ENCODE measurements at regions not wholly inside any gene's neighbourhood (a gene's known extent, or its start where the extent isn't known, plus 50 kb on each side); places are given as distances from the start of the nearest gene placed in this dataset.
A peak's percentile ranks its signal among the peaks of the same experiment; 100 is the strongest.

GRCh38 chr5:17151686-17152085 lies 65.7 kb upstream of the BASP1 start:
- H4K20me1 ChIP-seq (ENCODE audit: insufficient read depth), result no peaks in the 10 kb centered on the region
- ChIA-PET POLR2A (no interaction called here), CTCF (interaction anchor here (1.4 to 2.9 kb wide), 3 partner anchors 8 to 38 kb away, joined by 6 to 17 read pairs (median 12); no protein-coding TSS in a partner anchor)
- TF ChIP-seq FOXJ3 (CRISPR knock-in tag; IDR thresholded peaks at IDR 0.05), result no peak
- no peak for TF ChIP-seq TCF12 (IDR thresholded peaks at IDR 0.05)
- no peak for TF ChIP-seq TAF1 (IDR thresholded peaks at IDR 0.05; ENCODE audit: borderline replicate concordance, low read depth, low read length)
- no peak for TF ChIP-seq SMC3 (IDR thresholded peaks at IDR 0.05; ENCODE audit: low read depth, low read length)
- TF ChIP-seq RCOR1 (IDR thresholded peaks at IDR 0.05; ENCODE audit: low read length), result no peak
- no peak for TF ChIP-seq USF2 (IDR thresholded peaks at IDR 0.05; ENCODE audit: borderline replicate concordance, low read depth, low read length)
- TF ChIP-seq ZBTB33 (IDR thresholded peaks at IDR 0.05; ENCODE audit: borderline replicate concordance, low read depth), result no peak
- no peak for TF ChIP-seq CTCF (IDR thresholded peaks at IDR 0.05)
- H3K9me2 ChIP-seq, result no peaks in the 10 kb centered on the region
- no peak overlapping the region for H3K4me3 ChIP-seq (ENCODE audit: low read depth in 2 of 2, low read length in 1 of 2)
- peaks cover 24% of the 10 kb centered on the region for H3F3A ChIP-seq (replicated peaks; ENCODE audit: insufficient read depth)
- H2AFZ ChIP-seq (ENCODE audit: low read depth), result no peak overlapping the region
- H3K36me3 ChIP-seq (replicated peaks in 1 of 2; ENCODE audit: control insufficient read depth in 1 of 2, insufficient read depth in 2 of 2, low read length in 1 of 2), result no peaks in the 10 kb centered on the region
- H3K9ac ChIP-seq, result no peak overlapping the region
- WGBS (ENCODE audit: low lambda C conversion rate), result 82% methylated on average over 7 of the region's 8 CpGs
- H3K27ac ChIP-seq (ENCODE audit: low read depth in 2 of 2, low read length in 1 of 2), result no peak overlapping the region
- no peaks in the 10 kb centered on the region for H3K79me2 ChIP-seq (ENCODE audit: insufficient read depth)
- no peak overlapping the region for H3K4me2 ChIP-seq
- DNase-seq, result no peak
- peaks cover 0 to 7% of the 10 kb centered on the region in 2 experiments; a peak in 1 of 4 replicates for H3K4me1 ChIP-seq (ENCODE audit: control insufficient read depth in 1 of 2, insufficient read depth in 2 of 2, low read depth in 1 of 2, low read length in 1 of 2)
- H3K27me3 ChIP-seq (ENCODE audit: insufficient read depth), result no peaks in the 10 kb centered on the region
- no peaks in the 10 kb centered on the region for H3K9me3 ChIP-seq

- peaks cover 30% of the 10 kb centered on the region for H3F3A ChIP-seq (replicated peaks; ENCODE audit: insufficient read depth)
- ChIA-PET POLR2A (no interaction called here), CTCF (interaction anchor here (0.9 to 3.0 kb wide), 4 partner anchors 21 to 365 kb away, joined by 3 to 16 read pairs (median 8); no protein-coding TSS in a partner anchor)
- no peak for DNase-seq
- no peak overlapping the region for H3K4me3 ChIP-seq (ENCODE audit: low read depth in 2 of 2, low read length in 1 of 2)
- H3K9ac ChIP-seq, result no peak overlapping the region
- H3K27ac ChIP-seq (ENCODE audit: low read depth in 2 of 2, low read length in 1 of 2), result peak overlapping the region in 1 of 2 experiments; percentile 68; a peak in 2 of 4 replicates
- no peaks in the 10 kb centered on the region for H3K36me3 ChIP-seq (replicated peaks in 1 of 2; ENCODE audit: control insufficient read depth in 1 of 2, insufficient read depth in 2 of 2, low read length in 1 of 2)
- peaks cover 3% of the 10 kb centered on the region; the same call in 1 of the 2 replicates for H3K79me2 ChIP-seq (ENCODE audit: insufficient read depth)
- peaks cover 0 to 21% of the 10 kb centered on the region in 2 experiments; a peak in 2 of 4 replicates for H3K4me1 ChIP-seq (ENCODE audit: control insufficient read depth in 1 of 2, insufficient read depth in 2 of 2, low read depth in 1 of 2, low read length in 1 of 2)
- WGBS (ENCODE audit: low lambda C conversion rate), result 53% methylated on average over 5 of the region's 5 CpGs
- no peaks in the 10 kb centered on the region for H3K9me3 ChIP-seq
- H3K9me2 ChIP-seq, result no peaks in the 10 kb centered on the region
- no peak overlapping the region for H3K4me2 ChIP-seq
- H3K27me3 ChIP-seq (ENCODE audit: insufficient read depth), result no peaks in the 10 kb centered on the region
- 0 out of 2 replicates have a peak overlapping the region, but pooled peaks have one; percentile 3 for H2AFZ ChIP-seq (ENCODE audit: low read depth)
- H4K20me1 ChIP-seq (ENCODE audit: insufficient read depth), result no peaks in the 10 kb centered on the region
- TF ChIP-seq USF2 (IDR thresholded peaks at IDR 0.05; ENCODE audit: borderline replicate concordance, low read depth, low read length), result no peak
- TF ChIP-seq GATA2 (CRISPR knock-in tag; IDR thresholded peaks at IDR 0.05), result no peak
- TF ChIP-seq NFIC (IDR thresholded peaks at IDR 0.05; ENCODE audit: borderline replicate concordance), result peak; percentile 31; the same call in 1 of the 2 replicates
- no peak for TF ChIP-seq ELF1 (IDR thresholded peaks at IDR 0.05)
- TF ChIP-seq RXRA (IDR thresholded peaks at IDR 0.05; ENCODE audit: borderline replicate concordance, low read depth), result peak; percentile 54
- TF ChIP-seq CTCF (IDR thresholded peaks at IDR 0.05), result no peak
- TF ChIP-seq FOXJ3 (CRISPR knock-in tag; IDR thresholded peaks at IDR 0.05), result no peak
- peak; percentile 51; the same call in 1 of the 2 replicates for TF ChIP-seq TCF12 (IDR thresholded peaks at IDR 0.05)
- no peak for TF ChIP-seq FOXM1 (IDR thresholded peaks at IDR 0.05; ENCODE audit: low read depth)
- TF ChIP-seq ZBTB33 (IDR thresholded peaks at IDR 0.05; ENCODE audit: borderline replicate concordance, low read depth), result no peak
- peak; percentile 69 for TF ChIP-seq JUND (IDR thresholded peaks at IDR 0.05)
Measured at GRCh38 chr5:17154211-17154996, 63.0 kb upstream of the BASP1 start.

Data from SK-N-SH (cell line).